Adrenal gland (tissue), 5 donors: ENCODE measurements at regions not wholly inside any gene's neighbourhood (a gene's known extent, or its start where the extent isn't known, plus 50 kb on each side); places are given as distances from the start of the nearest gene placed in this dataset.
"Not testable (repeated sequence)": the region's sequence is repeated elsewhere in the genome, so short reads cannot be mapped to it uniquely, and the experiment has no call there.

ENCODE experiments used
- CTCF ChIP-seq, 6 experiments: fragments of 450-650 bp in 4 of 6; fragments of 200-600 bp in 2 of 6; sonication (generic) in 1 of 6; IDR thresholded peaks; 1 replicate in 5 of 6; 2 replicates in 1 of 6; pipeline versions ENCODE4 v1.5.1 to v1.8.0; 2016 to 2021; ENCODE audit warnings: antibody characterized with exemption in 6 of 6, mild to moderate bottlenecking in 2 of 6, moderate library complexity in 1 of 6
- POLR2A ChIP-seq, 2 donors: fragments of 450-650 bp; IDR thresholded peaks; one replicate each; pipeline ENCODE4 v1.6.1; 2017; ENCODE audit warnings: antibody characterized with exemption in 2 of 2, mild to moderate bottlenecking in 2 of 2, moderate library complexity in 1 of 2
- donor health status: DM: no; HTN: no; CAD: no.

- TF ChIP-seq POLR2A, CTCF (IDR thresholded peaks at IDR 0.05): not testable (repeated sequence)
These were observed 55.9 kb upstream of the SLC2A1 start for GRCh38 chr1:43014579-43014978.
